ENCODE measurements at regions not wholly inside any gene's neighbourhood (a gene's known extent, or its start where the extent isn't known, plus 50 kb on each side); places are given as distances from the start of the nearest gene placed in this dataset.

- DNase-seq, result no peak
- Mint-ChIP-seq H3K9me3 (ENCODE audit: unreplicated experiment) (peaks cover 2% of the 10 kb centered on the region), H3K4me3 (ENCODE audit: unreplicated experiment) (no peak overlapping the region), H3K27me3 (ENCODE audit: unreplicated experiment) (peaks cover 5% of the 10 kb centered on the region), H3K27ac (ENCODE audit: unreplicated experiment) (no peak overlapping the region), H3K36me3 (ENCODE audit: unreplicated experiment) (peaks cover 7% of the 10 kb centered on the region), H3K4me1 (ENCODE audit: low read depth, unreplicated experiment) (peaks cover 6% of the 10 kb centered on the region)
- no peak for TF ChIP-seq CTCF (IDR thresholded peaks at IDR 0.05; ENCODE audit: partially characterized antibody, unreplicated experiment)
Measured at GRCh38 chr1:234989019-234989418, 139.6 kb downstream of the TOMM20 start.

GRCh38 chr1:234988536-234988935 lies 140.1 kb downstream of the TOMM20 start:
- Mint-ChIP-seq H3K27me3 (ENCODE audit: unreplicated experiment) (peaks cover 5% of the 10 kb centered on the region), H3K27ac (ENCODE audit: unreplicated experiment) (no peak overlapping the region), H3K36me3 (ENCODE audit: unreplicated experiment) (peaks cover 7% of the 10 kb centered on the region), H3K4me3 (ENCODE audit: unreplicated experiment) (no peak overlapping the region), H3K4me1 (ENCODE audit: low read depth, unreplicated experiment) (peaks cover 6% of the 10 kb centered on the region), H3K9me3 (ENCODE audit: unreplicated experiment) (peaks cover 2% of the 10 kb centered on the region)
- no peak for DNase-seq
- TF ChIP-seq CTCF (IDR thresholded peaks at IDR 0.05; ENCODE audit: partially characterized antibody, unreplicated experiment), result no peak

- no peak overlapping the region for H3K27ac Mint-ChIP-seq (ENCODE audit: unreplicated experiment)
- peaks cover 6% of the 10 kb centered on the region for H3K4me1 Mint-ChIP-seq (ENCODE audit: low read depth, unreplicated experiment)
Measured at GRCh38 chr1:234988155-234988517, 140.5 kb downstream of the TOMM20 start.

GRCh38 chr1:234987415-234988154 lies 141.1 kb downstream of the TOMM20 start:
- no peak overlapping the region for H3K27ac Mint-ChIP-seq (ENCODE audit: unreplicated experiment)
- peaks cover 2% of the 10 kb centered on the region for H3K9me3 Mint-ChIP-seq (ENCODE audit: unreplicated experiment)
- no peak for TF ChIP-seq CTCF (IDR thresholded peaks at IDR 0.05; ENCODE audit: partially characterized antibody, unreplicated experiment)
- no peak overlapping the region for H3K4me3 Mint-ChIP-seq (ENCODE audit: unreplicated experiment)
- no peak for DNase-seq
- peaks cover 7% of the 10 kb centered on the region for H3K36me3 Mint-ChIP-seq (ENCODE audit: unreplicated experiment)
- peaks cover 6% of the 10 kb centered on the region for H3K4me1 Mint-ChIP-seq (ENCODE audit: low read depth, unreplicated experiment)
- H3K27me3 Mint-ChIP-seq (ENCODE audit: unreplicated experiment), result peaks cover 5% of the 10 kb centered on the region

More at GRCh38 chr1:234988155-234988517, 140.5 kb downstream of the TOMM20 start:
- no peak for DNase-seq
- Mint-ChIP-seq H3K27me3 (ENCODE audit: unreplicated experiment) (peaks cover 5% of the 10 kb centered on the region), H3K9me3 (ENCODE audit: unreplicated experiment) (peaks cover 2% of the 10 kb centered on the region), H3K36me3 (ENCODE audit: unreplicated experiment) (peaks cover 7% of the 10 kb centered on the region), H3K4me3 (ENCODE audit: unreplicated experiment) (no peak overlapping the region)
- TF ChIP-seq CTCF (IDR thresholded peaks at IDR 0.05; ENCODE audit: partially characterized antibody, unreplicated experiment), result no peak

- no peak overlapping the region for H3K27ac Mint-ChIP-seq (ENCODE audit: unreplicated experiment)
- no peak for DNase-seq
- peaks cover 7% of the 10 kb centered on the region for H3K36me3 Mint-ChIP-seq (ENCODE audit: unreplicated experiment)
- peaks cover 5% of the 10 kb centered on the region for H3K27me3 Mint-ChIP-seq (ENCODE audit: unreplicated experiment)
- no peak for TF ChIP-seq CTCF (IDR thresholded peaks at IDR 0.05; ENCODE audit: partially characterized antibody, unreplicated experiment)
- H3K4me1 Mint-ChIP-seq (ENCODE audit: low read depth, unreplicated experiment), result peaks cover 6% of the 10 kb centered on the region
- H3K9me3 Mint-ChIP-seq (ENCODE audit: unreplicated experiment), result peaks cover 2% of the 10 kb centered on the region
- no peak overlapping the region for H3K4me3 Mint-ChIP-seq (ENCODE audit: unreplicated experiment)
Measured at GRCh38 chr1:234986750-234987414, 141.8 kb downstream of the TOMM20 start.
